Stimulated activated naive CD8-positive, alpha-beta T cell treated with anti-CD3 and anti-CD28 coated beads, Interleukin-15, Interleukin-2, amounts not matched to agents 100 ng/mL and 50 ng/mL, for 24 hours (primary cell): ENCODE measurements at regions not wholly inside any gene's neighbourhood (a gene's known extent, or its start where the extent isn't known, plus 50 kb on each side); places are given as distances from the start of the nearest gene placed in this dataset.
"Not testable (repeated sequence)": the region's sequence is repeated elsewhere in the genome, so short reads cannot be mapped to it uniquely, and the experiment has no call there.

Experiments
- H3K27ac Mint-ChIP-seq: one replicate; pipeline ENCODE4 v1.8.0; 2021; ENCODE audit warnings: mild to moderate bottlenecking, mixed read lengths
- H3K27me3 Mint-ChIP-seq: one replicate; pipeline ENCODE4 v1.8.0; 2021; ENCODE audit warnings: mixed read lengths
- H3K36me3 Mint-ChIP-seq: one replicate; pipeline ENCODE4 v1.8.0; 2021; ENCODE audit warnings: low read depth, mixed read lengths
- H3K4me1 Mint-ChIP-seq: one replicate; pipeline ENCODE4 v1.8.0; 2021; ENCODE audit warnings: low read depth, mixed read lengths
- H3K4me3 Mint-ChIP-seq: one replicate; pipeline ENCODE4 v1.8.0; 2021; ENCODE audit warnings: mild to moderate bottlenecking, mixed read lengths
- H3K9me3 Mint-ChIP-seq: one replicate; pipeline ENCODE4 v1.8.0; 2021; ENCODE audit warnings: mixed read lengths

GRCh38 chr19:27851002-27851481 lies 1361.9 kb downstream of the UQCRFS1 start:
- peaks cover 45% of the 10 kb centered on the region for H3K9me3 Mint-ChIP-seq
- no peak overlapping the region for H3K27ac Mint-ChIP-seq
- no peaks in the 10 kb centered on the region for H3K27me3 Mint-ChIP-seq
- H3K4me1 Mint-ChIP-seq = no peaks in the 10 kb centered on the region
- H3K36me3 Mint-ChIP-seq = peaks cover 6% of the 10 kb centered on the region
- H3K4me3 Mint-ChIP-seq = no peak overlapping the region

GRCh38 chr19:27846944-27847343 lies 1366.0 kb downstream of the UQCRFS1 start:
- no peaks in the 10 kb centered on the region for H3K4me1 Mint-ChIP-seq
- peaks cover 52% of the 10 kb centered on the region for H3K9me3 Mint-ChIP-seq
- H3K4me3 Mint-ChIP-seq = no peak overlapping the region
- H3K27me3 Mint-ChIP-seq = no peaks in the 10 kb centered on the region
- no peak overlapping the region for H3K27ac Mint-ChIP-seq
- peaks cover 23% of the 10 kb centered on the region for H3K36me3 Mint-ChIP-seq

GRCh38 chr19:27844261-27844660 lies 1368.7 kb downstream of the UQCRFS1 start:
- Mint-ChIP-seq H3K36me3 (peaks cover 23% of the 10 kb centered on the region), H3K4me3 (no peak overlapping the region), H3K4me1 (no peaks in the 10 kb centered on the region), H3K27ac (no peak overlapping the region), H3K27me3 (no peaks in the 10 kb centered on the region), H3K9me3 (peaks cover 59% of the 10 kb centered on the region)

GRCh38 chr19:27843861-27844260 lies 1369.1 kb downstream of the UQCRFS1 start:
- H3K27ac Mint-ChIP-seq = no peak overlapping the region
- H3K9me3 Mint-ChIP-seq = peaks cover 58% of the 10 kb centered on the region
- H3K27me3 Mint-ChIP-seq = no peaks in the 10 kb centered on the region
- no peak overlapping the region for H3K4me3 Mint-ChIP-seq
- no peaks in the 10 kb centered on the region for H3K4me1 Mint-ChIP-seq
- peaks cover 23% of the 10 kb centered on the region for H3K36me3 Mint-ChIP-seq

GRCh38 chr19:27833031-27833430 lies 1379.9 kb downstream of the UQCRFS1 start:
- no peaks in the 10 kb centered on the region for H3K27me3 Mint-ChIP-seq
- peaks cover 35% of the 10 kb centered on the region for H3K9me3 Mint-ChIP-seq
- H3K27ac Mint-ChIP-seq = no peak overlapping the region
- peaks cover 19% of the 10 kb centered on the region for H3K36me3 Mint-ChIP-seq
- H3K4me3 Mint-ChIP-seq = no peak overlapping the region
- no peaks in the 10 kb centered on the region for H3K4me1 Mint-ChIP-seq

- Mint-ChIP-seq H3K36me3 (peaks cover 24% of the 10 kb centered on the region), H3K27me3 (no peaks in the 10 kb centered on the region), H3K4me1 (no peaks in the 10 kb centered on the region), H3K9me3 (peaks cover 27% of the 10 kb centered on the region), H3K4me3 (no peak overlapping the region), H3K27ac (no peak overlapping the region)
Observed at GRCh38 chr19:27828829-27829228, 1384.1 kb downstream of the UQCRFS1 start.

GRCh38 chr19:27824108-27824507 lies 1388.8 kb downstream of the UQCRFS1 start:
- peaks cover 33% of the 10 kb centered on the region for H3K36me3 Mint-ChIP-seq
- H3K4me3 Mint-ChIP-seq = no peak overlapping the region
- no peaks in the 10 kb centered on the region for H3K4me1 Mint-ChIP-seq

GRCh38 chr19:27822336-27822735 lies 1390.6 kb downstream of the UQCRFS1 start:
- Mint-ChIP-seq H3K4me3 (no peak overlapping the region), H3K27me3 (no peaks in the 10 kb centered on the region), H3K4me1 (peaks cover 4% of the 10 kb centered on the region), H3K9me3 (peaks cover 20% of the 10 kb centered on the region), H3K36me3 (peaks cover 37% of the 10 kb centered on the region), H3K27ac (no peak overlapping the region)

More at GRCh38 chr19:27824108-27824507, 1388.8 kb downstream of the UQCRFS1 start:
- Mint-ChIP-seq H3K27ac (no peak overlapping the region), H3K27me3 (no peaks in the 10 kb centered on the region), H3K9me3 (peaks cover 17% of the 10 kb centered on the region)

- peaks cover 4% of the 10 kb centered on the region for H3K4me1 Mint-ChIP-seq
- no peak overlapping the region for H3K4me3 Mint-ChIP-seq
- no peaks in the 10 kb centered on the region for H3K27me3 Mint-ChIP-seq
- H3K36me3 Mint-ChIP-seq = peaks cover 45% of the 10 kb centered on the region
- H3K9me3 Mint-ChIP-seq = peaks cover 22% of the 10 kb centered on the region
- H3K27ac Mint-ChIP-seq = no peak overlapping the region
Observed at GRCh38 chr19:27821418-27822018, 1391.4 kb downstream of the UQCRFS1 start.

- peaks cover 32% of the 10 kb centered on the region for H3K9me3 Mint-ChIP-seq
- H3K27ac Mint-ChIP-seq = no peak overlapping the region
- H3K4me3 Mint-ChIP-seq = no peak overlapping the region
- no peaks in the 10 kb centered on the region for H3K27me3 Mint-ChIP-seq
- peaks cover 4% of the 10 kb centered on the region for H3K4me1 Mint-ChIP-seq
- peaks cover 37% of the 10 kb centered on the region for H3K36me3 Mint-ChIP-seq
Observed at GRCh38 chr19:27815985-27816384, 1397.0 kb downstream of the UQCRFS1 start.

- H3K27ac Mint-ChIP-seq, H3K27me3 Mint-ChIP-seq, H3K4me3 Mint-ChIP-seq, H3K4me1 Mint-ChIP-seq: not testable (repeated sequence)
- Mint-ChIP-seq H3K9me3 (peaks cover 32% of the 10 kb centered on the region), H3K36me3 (peaks cover 34% of the 10 kb centered on the region)
Observed at GRCh38 chr19:27814834-27815233, 1398.1 kb downstream of the UQCRFS1 start.

- H3K4me1 Mint-ChIP-seq, H3K4me3 Mint-ChIP-seq, H3K27me3 Mint-ChIP-seq, H3K27ac Mint-ChIP-seq: not testable (repeated sequence)
- Mint-ChIP-seq H3K36me3 (peaks cover 34% of the 10 kb centered on the region), H3K9me3 (peaks cover 32% of the 10 kb centered on the region)
Observed at GRCh38 chr19:27814274-27814673, 1398.7 kb downstream of the UQCRFS1 start.

GRCh38 chr19:27806471-27807070 lies 1406.4 kb downstream of the UQCRFS1 start:
- no peak overlapping the region for H3K27ac Mint-ChIP-seq
- peaks cover 6% of the 10 kb centered on the region for H3K9me3 Mint-ChIP-seq
- H3K4me3 Mint-ChIP-seq = no peak overlapping the region
- H3K36me3 Mint-ChIP-seq = peaks cover 33% of the 10 kb centered on the region
- H3K27me3 Mint-ChIP-seq = no peaks in the 10 kb centered on the region
- no peaks in the 10 kb centered on the region for H3K4me1 Mint-ChIP-seq

- no peaks in the 10 kb centered on the region for H3K27me3 Mint-ChIP-seq
Observed at GRCh38 chr19:27805848-27806247, 1407.1 kb downstream of the UQCRFS1 start.

GRCh38 chr19:27802293-27802692 lies 1410.7 kb downstream of the UQCRFS1 start:
- not testable (repeated sequence) for H3K9me3 Mint-ChIP-seq, H3K27me3 Mint-ChIP-seq, H3K4me3 Mint-ChIP-seq, H3K4me1 Mint-ChIP-seq, H3K27ac Mint-ChIP-seq
- peaks cover 62% of the 10 kb centered on the region for H3K36me3 Mint-ChIP-seq

More at GRCh38 chr19:27805848-27806247, 1407.1 kb downstream of the UQCRFS1 start:
- no peak overlapping the region for H3K27ac Mint-ChIP-seq
- no peaks in the 10 kb centered on the region for H3K4me1 Mint-ChIP-seq
- H3K4me3 Mint-ChIP-seq = no peak overlapping the region
- peaks cover 39% of the 10 kb centered on the region for H3K36me3 Mint-ChIP-seq
- peaks cover 7% of the 10 kb centered on the region for H3K9me3 Mint-ChIP-seq

- H3K9me3 Mint-ChIP-seq = peaks cover 1% of the 10 kb centered on the region
- no peak overlapping the region for H3K4me3 Mint-ChIP-seq
- peaks cover 44% of the 10 kb centered on the region for H3K36me3 Mint-ChIP-seq
- H3K4me1 Mint-ChIP-seq = peaks cover 35% of the 10 kb centered on the region
- no peak overlapping the region for H3K27ac Mint-ChIP-seq
- no peaks in the 10 kb centered on the region for H3K27me3 Mint-ChIP-seq
Observed at GRCh38 chr19:27796540-27796939, 1416.4 kb downstream of the UQCRFS1 start.
